ENCODE measurements at regions not wholly inside any gene's neighbourhood (a gene's known extent, or its start where the extent isn't known, plus 50 kb on each side); places are given as distances from the start of the nearest gene placed in this dataset.

- ATAC-seq = peak; percentile 24
- intact Hi-C loops (cut with DNase I) = no loop called here
- peak; percentile 10 for DNase-seq (ENCODE audit: low spot score)
These were observed 106.5 kb upstream of the HS6ST1 start for GRCh38 chr2:128425216-128425615.

- DNase-seq (ENCODE audit: low spot score) (peak; percentile 49), ATAC-seq (peak; percentile 76)
- intact Hi-C loops (cut with DNase I) = no loop called here
These were observed 107.3 kb upstream of the HS6ST1 start for GRCh38 chr2:128425731-128426620.

GRCh38 chr2:128427413-128427755 lies 108.7 kb upstream of the HS6ST1 start:
- intact Hi-C loops (cut with DNase I) = no loop called here
- DNase-seq (ENCODE audit: low spot score) = peak; percentile 19
- ATAC-seq = no peak

- intact Hi-C loops (cut with DNase I) = no loop called here
- ATAC-seq (no peak), DNase-seq (ENCODE audit: low spot score) (no peak)
These were observed 109.7 kb upstream of the HS6ST1 start for GRCh38 chr2:128428415-128428814.

- no peak for DNase-seq (ENCODE audit: low spot score)
- intact Hi-C loops (cut with DNase I) = no loop called here
- ATAC-seq = peak; percentile 46
These were observed 113.8 kb upstream of the HS6ST1 start for GRCh38 chr2:128432423-128432822.

- DNase-seq (ENCODE audit: low spot score) (peak; percentile 10), ATAC-seq (no peak)
- intact Hi-C loops (cut with DNase I) = no loop called here
These were observed 115.4 kb upstream of the HS6ST1 start for GRCh38 chr2:128433911-128434550.

GRCh38 chr2:128435576-128436478 lies 117.2 kb upstream of the HS6ST1 start:
- peak; percentile 36 for ATAC-seq
- DNase-seq (ENCODE audit: low spot score) = peak; percentile 43
- intact Hi-C loops (cut with DNase I) = no loop called here

- DNase-seq (ENCODE audit: low spot score) (peak; percentile 37), ATAC-seq (no peak)
- intact Hi-C loops (cut with DNase I) = no loop called here
These were observed 118.0 kb upstream of the HS6ST1 start for GRCh38 chr2:128436479-128437203.

- peak; percentile 38 for DNase-seq (ENCODE audit: low spot score)
- intact Hi-C loops (cut with DNase I) = no loop called here
- ATAC-seq = no peak
These were observed 118.5 kb upstream of the HS6ST1 start for GRCh38 chr2:128437204-128437565.

- intact Hi-C loops (cut with DNase I) = no loop called here
- no peak for ATAC-seq
- peak; percentile 54 for DNase-seq (ENCODE audit: low spot score)
These were observed 119.4 kb upstream of the HS6ST1 start for GRCh38 chr2:128438091-128438490.

- ATAC-seq (no peak), DNase-seq (ENCODE audit: low spot score) (peak; percentile 48)
- intact Hi-C loops (cut with DNase I) = no loop called here
These were observed 119.9 kb upstream of the HS6ST1 start for GRCh38 chr2:128438586-128438985.

GRCh38 chr2:128439031-128439790 lies 120.5 kb upstream of the HS6ST1 start:
- ATAC-seq (no peak), DNase-seq (ENCODE audit: low spot score) (peak; percentile 50)
- intact Hi-C loops (cut with DNase I) = no loop called here

- ATAC-seq (no peak), DNase-seq (ENCODE audit: low spot score) (peak; percentile 47)
- intact Hi-C loops (cut with DNase I) = no loop called here
These were observed 121.4 kb upstream of the HS6ST1 start for GRCh38 chr2:128439791-128440665.

GRCh38 chr2:128440666-128441340 lies 122.1 kb upstream of the HS6ST1 start:
- DNase-seq (ENCODE audit: low spot score) = peak; percentile 53
- intact Hi-C loops (cut with DNase I) = no loop called here
- ATAC-seq = peak; percentile 23

- intact Hi-C loops (cut with DNase I) = no loop called here
- ATAC-seq = no peak
- DNase-seq (ENCODE audit: low spot score) = peak; percentile 53
These were observed 122.8 kb upstream of the HS6ST1 start for GRCh38 chr2:128441341-128442052.

GRCh38 chr2:128442053-128442751 lies 123.5 kb upstream of the HS6ST1 start:
- peak; percentile 60 for DNase-seq (ENCODE audit: low spot score)
- intact Hi-C loops (cut with DNase I) = no loop called here

More at GRCh38 chr2:128442053-128442751, 123.5 kb upstream of the HS6ST1 start:
- no peak for ATAC-seq

Measured in sciatic nerve (tissue), 2 donors.